OCI-LY1 (cell line): ENCODE measurements at regions not wholly inside any gene's neighbourhood (a gene's known extent, or its start where the extent isn't known, plus 50 kb on each side); places are given as distances from the start of the nearest gene placed in this dataset.

ENCODE experiments used
- CTCF ChIP-seq: fragments of 200-600 bp; sonication (generic), shearing (Covaris generic); IDR thresholded peaks from 2 replicates; pipeline ENCODE4 v1.5.1; 2017; ENCODE audit warnings: mild to moderate bottlenecking, antibody characterized with exemption, low read length, moderate library complexity, mixed read lengths
- EZH2 ChIP-seq: fragments of 200-600 bp; sonication (generic), shearing (Covaris generic); IDR thresholded peaks from 2 replicates; pipeline ENCODE4 v1.8.0; 2017; ENCODE audit warnings: borderline replicate concordance, mixed run types, mild to moderate bottlenecking, antibody characterized with exemption, low read length, moderate library complexity, mixed read lengths

- TF ChIP-seq CTCF: peak; percentile 100
- no peak for TF ChIP-seq EZH2
These were observed 115.1 kb upstream of the ARID1B start for GRCh38 chr6:156662025-156662445.
